Mesenchymal stem cell (in vitro differentiated cells and primary cell): ENCODE measurements at regions not wholly inside any gene's neighbourhood (a gene's known extent, or its start where the extent isn't known, plus 50 kb on each side); places are given as distances from the start of the nearest gene placed in this dataset.
A peak's percentile ranks its signal among the peaks of the same experiment; 100 is the strongest.

ENCODE experiments used
- DNase-seq: peaks from one replicate; pipeline ENCODE4 v3.0.0-alpha.2; 2013
- H2AFZ ChIP-seq: one replicate; pipeline ENCODE4 v1.6.1; 2013; ENCODE audit warnings: low read depth, mild to moderate bottlenecking, control low read depth, inconsistent platforms, low read length, moderate library complexity
- H2AK5ac ChIP-seq: 2 replicates; pipeline ENCODE4 v1.6.1; 2013; ENCODE audit warnings: low read length, moderate library complexity, mild to moderate bottlenecking, inconsistent platforms; ENCODE audit not compliant: severe bottlenecking
- H2BK120ac ChIP-seq: one replicate; pipeline ENCODE4 v1.6.1; 2013; ENCODE audit warnings: low read depth, mild to moderate bottlenecking, inconsistent platforms, low read length, moderate library complexity
- H2BK12ac ChIP-seq, 2 experiments: one replicate each; pipeline ENCODE4 v1.6.1; 2013; ENCODE audit warnings: inconsistent platforms in 2 of 2, low read length in 2 of 2, mild to moderate bottlenecking in 2 of 2, moderate library complexity in 2 of 2, control low read depth in 1 of 2
- H2BK15ac ChIP-seq: one replicate; pipeline ENCODE4 v1.6.1; 2013; ENCODE audit warnings: mild to moderate bottlenecking, low read depth, inconsistent platforms; ENCODE audit not compliant: poor library complexity, severe bottlenecking
- H2BK5ac ChIP-seq: 2 replicates; pipeline ENCODE4 v1.6.1; 2013; ENCODE audit warnings: low read depth, mild to moderate bottlenecking, low read length, control low read depth, inconsistent platforms; ENCODE audit not compliant: poor library complexity, severe bottlenecking
- H3K14ac ChIP-seq, 2 experiments: one replicate each; pipeline ENCODE4 v1.6.1; 2013; ENCODE audit warnings: inconsistent platforms in 2 of 2, low read length in 2 of 2, control low read depth in 1 of 2, mild to moderate bottlenecking in 1 of 2, moderate library complexity in 1 of 2
- H3K18ac ChIP-seq, 2 experiments: one replicate each; pipeline ENCODE4 v1.6.1; 2013; ENCODE audit warnings: inconsistent platforms in 2 of 2, low read length in 2 of 2, control low read depth in 1 of 2, low read depth in 1 of 2, mild to moderate bottlenecking in 1 of 2
- H3K23ac ChIP-seq, 2 experiments: one replicate each; pipeline ENCODE4 v1.6.1; 2013; ENCODE audit warnings: inconsistent platforms in 2 of 2, low read length in 2 of 2, mild to moderate bottlenecking in 2 of 2, moderate library complexity in 2 of 2, control low read depth in 1 of 2
- H3K27ac ChIP-seq: 2 replicates; pipeline ENCODE4 v1.5.1; 2013; ENCODE audit warnings: mild to moderate bottlenecking, moderate library complexity, low read length, control low read depth, inconsistent platforms; ENCODE audit not compliant: poor library complexity, severe bottlenecking
- H3K27me3 ChIP-seq, 2 experiments: 2 replicates each; pipeline versions ENCODE4 v1.6.1 to v1.7.0; 2013; ENCODE audit warnings: low read length in 2 of 2, mild to moderate bottlenecking in 2 of 2, moderate library complexity in 2 of 2, control low read depth in 1 of 2, inconsistent platforms in 1 of 2; ENCODE audit not compliant: control insufficient read depth in 1 of 2, insufficient read depth in 1 of 2
- H3K36me3 ChIP-seq, 2 experiments: 2 replicates each; pipeline versions ENCODE4 v1.6.1 to v1.7.0; 2013; ENCODE audit warnings: low read length in 2 of 2, control low read depth in 1 of 2, inconsistent platforms in 1 of 2, low read depth in 1 of 2, mild to moderate bottlenecking in 1 of 2; ENCODE audit not compliant: insufficient read depth in 2 of 2, control insufficient read depth in 1 of 2
- H3K4ac ChIP-seq, 2 experiments: one replicate each; pipeline ENCODE4 v1.6.1; 2013; ENCODE audit warnings: inconsistent platforms in 2 of 2, low read length in 2 of 2, mild to moderate bottlenecking in 2 of 2, moderate library complexity in 2 of 2, control low read depth in 1 of 2, low read depth in 1 of 2
- H3K4me1 ChIP-seq: 2 replicates; pipeline ENCODE4 v1.6.1; 2013; ENCODE audit warnings: low read depth, low read length, control low read depth; ENCODE audit not compliant: control insufficient read depth, insufficient read depth
- H3K4me2 ChIP-seq: 2 replicates; pipeline ENCODE4 v1.6.1; 2013; ENCODE audit warnings: low read length, mild to moderate bottlenecking, inconsistent platforms; ENCODE audit not compliant: poor library complexity, severe bottlenecking
- H3K4me3 ChIP-seq, 2 experiments: 2 replicates each; pipeline versions ENCODE4 v1.5.1 to v1.7.0; 2013; ENCODE audit warnings: low read length in 2 of 2, mild to moderate bottlenecking in 2 of 2, control low read depth in 1 of 2, low read depth in 1 of 2; ENCODE audit not compliant: insufficient read depth in 1 of 2
- H3K79me1 ChIP-seq: replicated peaks from 2 replicates; pipeline ENCODE4 v1.6.1; 2013; ENCODE audit warnings: mild to moderate bottlenecking, control low read depth, low read length, inconsistent platforms; ENCODE audit not compliant: poor library complexity, severe bottlenecking
- H3K9ac ChIP-seq: 2 replicates; pipeline ENCODE4 v1.7.0; 2013; ENCODE audit warnings: mild to moderate bottlenecking, low read length, moderate library complexity
- H3K9me3 ChIP-seq: 2 replicates; pipeline ENCODE4 v1.7.0; 2013; ENCODE audit warnings: mild to moderate bottlenecking, low read length; ENCODE audit not compliant: control insufficient read depth
- H4K8ac ChIP-seq: one replicate; pipeline ENCODE4 v1.6.1; 2013; ENCODE audit warnings: inconsistent platforms, mild to moderate bottlenecking, low read length, moderate library complexity
- H4K91ac ChIP-seq: one replicate; pipeline ENCODE4 v1.6.1; 2013; ENCODE audit warnings: mild to moderate bottlenecking, low read length, inconsistent platforms
- WGBS: methylation state at CpG from one replicate; pipeline ENCODE4 v1.1.7; 2013; ENCODE audit warnings: mixed read lengths; 5-methylcytosine and 5-hydroxymethylcytosine counted together

DNA sequence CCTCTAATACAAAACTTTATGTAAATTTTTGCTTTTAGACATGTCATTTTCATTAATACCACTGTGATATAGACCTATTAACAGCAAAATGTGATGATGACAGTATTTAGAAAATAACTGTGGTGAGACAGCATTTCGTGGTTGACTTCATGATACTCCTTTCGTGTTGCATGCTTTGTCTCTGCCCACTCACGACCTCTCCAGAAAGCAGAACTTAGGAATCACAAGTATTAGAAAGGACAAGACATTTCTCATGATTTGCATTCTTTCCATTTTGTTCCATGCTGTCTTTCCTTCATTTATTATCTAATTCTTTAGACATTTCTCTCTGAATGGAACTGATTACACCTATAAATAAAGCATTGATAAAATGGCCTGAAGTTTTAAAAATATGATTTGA is 85.2 kb upstream of the POU3F3 start:
- Histone ChIP-seq H3K23ac (no peak overlapping the region), H2AK5ac (no peak overlapping the region), H3K79me1 (no peaks in the 10 kb centered on the region), H2BK15ac (no peak overlapping the region), H2BK5ac (no peak overlapping the region), H3K4me1 (peaks cover 6% of the 10 kb centered on the region), H3K27me3 (no peaks in the 10 kb centered on the region), H3K9ac (no peak overlapping the region), H4K91ac (no peak overlapping the region), H3K14ac (no peak overlapping the region), H3K4ac (no peak overlapping the region), H3K36me3 (no peaks in the 10 kb centered on the region), H2BK12ac (no peak overlapping the region), H3K4me2 (no peak overlapping the region), H3K27ac (peak overlapping the region; percentile 76), H3K4me3 (no peak overlapping the region), H4K8ac (no peak overlapping the region), H3K18ac (no peak overlapping the region), H2BK120ac (no peak overlapping the region), H2AFZ (no peak overlapping the region), H3K9me3 (no peaks in the 10 kb centered on the region)
- DNase-seq, result no peak
- WGBS, result 33% methylated on average over 3 of the region's 3 CpGs

GRCh38 chr2:104769096-104769495 is 84.8 kb upstream of the POU3F3 start:
- no peak overlapping the region for H3K23ac ChIP-seq
- WGBS, result no CpG with 5 or more reads among the region's 1 CpG
- no peak overlapping the region for H3K4me3 ChIP-seq
- no peak overlapping the region for H2BK120ac ChIP-seq
- H3K79me1 ChIP-seq, result no peaks in the 10 kb centered on the region
- no peak overlapping the region for H3K9ac ChIP-seq
- no peak overlapping the region for H2BK12ac ChIP-seq
- no peak overlapping the region for H3K14ac ChIP-seq
- no peak overlapping the region for H2AFZ ChIP-seq
- no peak overlapping the region for H2BK15ac ChIP-seq
- peak overlapping the region; percentile 76 for H3K27ac ChIP-seq
- no peak overlapping the region for H4K91ac ChIP-seq
- no peaks in the 10 kb centered on the region for H3K27me3 ChIP-seq
- DNase-seq, result no peak
- H3K18ac ChIP-seq, result no peak overlapping the region
- H3K4me1 ChIP-seq, result peaks cover 6% of the 10 kb centered on the region
- H4K8ac ChIP-seq, result no peak overlapping the region
- no peaks in the 10 kb centered on the region for H3K36me3 ChIP-seq
- H3K9me3 ChIP-seq, result no peaks in the 10 kb centered on the region
- H3K4ac ChIP-seq, result no peak overlapping the region
- no peak overlapping the region for H2AK5ac ChIP-seq
- H3K4me2 ChIP-seq, result no peak overlapping the region
- H2BK5ac ChIP-seq, result no peak overlapping the region

DNA sequence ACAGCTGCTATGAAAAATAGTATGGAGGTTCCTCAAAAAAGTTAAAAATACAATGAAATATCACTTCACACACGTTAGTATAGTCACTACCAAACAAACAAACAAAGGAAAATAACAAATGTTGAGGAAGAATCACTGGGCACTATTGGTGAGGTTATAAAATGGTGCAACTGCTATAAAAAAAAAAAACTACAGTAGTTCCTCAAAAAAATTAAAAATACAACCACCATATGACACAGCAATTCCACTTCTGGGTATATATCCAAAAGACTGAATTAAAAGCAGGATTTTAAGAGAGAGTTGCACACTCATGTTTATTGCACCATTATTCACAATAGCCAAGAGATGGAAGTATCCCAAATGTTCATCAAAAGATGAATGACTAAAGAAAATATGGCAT is 80.9 kb upstream of the POU3F3 start:
- no peak for DNase-seq
- H2BK120ac ChIP-seq, result no peak overlapping the region
- no peak overlapping the region for H3K18ac ChIP-seq
- no peaks in the 10 kb centered on the region for H3K27me3 ChIP-seq
- H2BK5ac ChIP-seq, result no peak overlapping the region
- no peak overlapping the region for H2BK15ac ChIP-seq
- no CpG with 5 or more reads among the region's 1 CpG for WGBS
- no peak overlapping the region for H2AFZ ChIP-seq
- no peak overlapping the region for H3K4me3 ChIP-seq
- no peaks in the 10 kb centered on the region for H3K9me3 ChIP-seq
- H3K79me1 ChIP-seq, result no peaks in the 10 kb centered on the region
- no peak overlapping the region for H3K23ac ChIP-seq
- no peaks in the 10 kb centered on the region for H3K36me3 ChIP-seq
- no peak overlapping the region for H4K91ac ChIP-seq
- H2AK5ac ChIP-seq, result no peak overlapping the region
- no peak overlapping the region for H3K27ac ChIP-seq
- H3K9ac ChIP-seq, result no peak overlapping the region
- H3K4ac ChIP-seq, result no peak overlapping the region
- no peak overlapping the region for H3K14ac ChIP-seq
- peaks cover 5% of the 10 kb centered on the region for H3K4me1 ChIP-seq
- H2BK12ac ChIP-seq, result no peak overlapping the region
- no peak overlapping the region for H3K4me2 ChIP-seq
- no peak overlapping the region for H4K8ac ChIP-seq

DNA sequence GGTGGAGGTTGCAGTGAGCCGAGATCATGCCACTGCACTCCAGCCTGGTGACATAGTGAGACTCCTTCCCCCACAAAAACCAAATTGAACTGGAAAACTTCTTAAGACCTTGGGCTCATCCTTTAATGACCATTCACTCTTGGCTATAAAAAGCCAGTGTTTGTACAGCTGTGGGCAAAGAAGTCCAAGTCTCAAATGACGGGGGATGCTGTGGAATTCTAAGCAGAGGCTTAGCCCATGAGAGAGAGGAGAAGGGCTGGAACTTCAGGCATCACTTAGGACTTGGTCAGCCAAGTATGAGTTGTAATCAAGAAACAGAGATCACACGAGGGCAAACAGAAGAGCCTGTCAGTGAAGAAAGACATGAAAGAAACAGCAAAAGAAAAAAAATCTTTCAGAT is 79.3 kb upstream of the POU3F3 start:
- DNase-seq, result no peak
- Histone ChIP-seq H3K9me3 (no peaks in the 10 kb centered on the region), H3K4me2 (no peak overlapping the region), H3K9ac (no peak overlapping the region), H2BK12ac (no peak overlapping the region), H3K23ac (no peak overlapping the region), H2AK5ac (no peak overlapping the region), H3K36me3 (no peaks in the 10 kb centered on the region), H3K4me1 (peaks cover 4% of the 10 kb centered on the region), H4K8ac (no peak overlapping the region), H2AFZ (no peak overlapping the region), H3K4me3 (no peak overlapping the region), H3K27ac (no peak overlapping the region), H3K18ac (no peak overlapping the region), H3K4ac (no peak overlapping the region), H3K27me3 (no peaks in the 10 kb centered on the region), H2BK5ac (no peak overlapping the region), H4K91ac (no peak overlapping the region), H2BK120ac (no peak overlapping the region), H2BK15ac (no peak overlapping the region), H3K79me1 (no peaks in the 10 kb centered on the region), H3K14ac (no peak overlapping the region)
- WGBS, result 78% methylated on average over 3 of the region's 3 CpGs
